AG09319 (cell line): ENCODE measurements at regions not wholly inside any gene's neighbourhood (a gene's known extent, or its start where the extent isn't known, plus 50 kb on each side); places are given as distances from the start of the nearest gene placed in this dataset.
"Not testable (repeated sequence)": the region's sequence is repeated elsewhere in the genome, so short reads cannot be mapped to it uniquely, and the experiment has no call there.

Experiments used
- DNase-seq: peaks from one replicate; pipeline ENCODE4 v3.0.0-alpha.2; 2010; ENCODE audit warnings: low read depth; ENCODE audit errors: extremely low read depth
- TF ChIP-seq, protein P1 (sequence below): IDR thresholded peaks from 2 replicates; pipeline ENCODE4 v1.5.1; 2011; ENCODE audit warnings: low read depth, mild to moderate bottlenecking, inconsistent platforms, low read length, moderate library complexity

- DNase-seq, result no peak
- TF ChIP-seq, protein P1, sequence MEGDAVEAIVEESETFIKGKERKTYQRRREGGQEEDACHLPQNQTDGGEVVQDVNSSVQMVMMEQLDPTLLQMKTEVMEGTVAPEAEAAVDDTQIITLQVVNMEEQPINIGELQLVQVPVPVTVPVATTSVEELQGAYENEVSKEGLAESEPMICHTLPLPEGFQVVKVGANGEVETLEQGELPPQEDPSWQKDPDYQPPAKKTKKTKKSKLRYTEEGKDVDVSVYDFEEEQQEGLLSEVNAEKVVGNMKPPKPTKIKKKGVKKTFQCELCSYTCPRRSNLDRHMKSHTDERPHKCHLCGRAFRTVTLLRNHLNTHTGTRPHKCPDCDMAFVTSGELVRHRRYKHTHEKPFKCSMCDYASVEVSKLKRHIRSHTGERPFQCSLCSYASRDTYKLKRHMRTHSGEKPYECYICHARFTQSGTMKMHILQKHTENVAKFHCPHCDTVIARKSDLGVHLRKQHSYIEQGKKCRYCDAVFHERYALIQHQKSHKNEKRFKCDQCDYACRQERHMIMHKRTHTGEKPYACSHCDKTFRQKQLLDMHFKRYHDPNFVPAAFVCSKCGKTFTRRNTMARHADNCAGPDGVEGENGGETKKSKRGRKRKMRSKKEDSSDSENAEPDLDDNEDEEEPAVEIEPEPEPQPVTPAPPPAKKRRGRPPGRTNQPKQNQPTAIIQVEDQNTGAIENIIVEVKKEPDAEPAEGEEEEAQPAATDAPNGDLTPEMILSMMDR, result no peak
These were observed 161.0 kb upstream of the EOLA2 start for GRCh38 chrX:150099316-150099715.

GRCh38 chrX:150100261-150100660, 162.0 kb upstream of the EOLA2 start:
- TF ChIP-seq, protein P1, result no peak
- no peak for DNase-seq

- no peak for DNase-seq
- TF ChIP-seq, protein P1, result no peak
These were observed 180.2 kb upstream of the EOLA2 start for GRCh38 chrX:150118476-150118875.

DNA sequence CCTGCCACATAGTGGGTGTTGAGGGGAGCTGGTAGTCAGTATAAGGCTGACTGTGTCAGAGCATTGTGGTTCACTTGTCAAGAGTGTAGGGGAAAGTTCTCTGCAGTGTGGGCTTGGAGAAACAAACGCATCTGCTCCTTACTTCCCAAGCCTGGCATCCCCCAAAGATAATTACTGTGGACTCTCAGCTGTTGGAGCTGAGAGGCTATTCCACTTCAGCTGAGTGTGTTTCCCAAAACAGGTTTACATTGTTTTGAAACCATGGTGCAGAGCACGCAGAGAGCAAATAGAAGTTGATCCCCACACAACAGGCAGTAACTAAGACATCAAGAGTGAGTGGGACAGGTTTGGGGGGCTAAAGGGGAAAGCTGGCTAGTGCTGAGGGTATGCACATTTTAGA, 181.0 kb upstream of the EOLA2 start:
- DNase-seq, result no peak
- TF ChIP-seq, protein P1, result no peak

DNA sequence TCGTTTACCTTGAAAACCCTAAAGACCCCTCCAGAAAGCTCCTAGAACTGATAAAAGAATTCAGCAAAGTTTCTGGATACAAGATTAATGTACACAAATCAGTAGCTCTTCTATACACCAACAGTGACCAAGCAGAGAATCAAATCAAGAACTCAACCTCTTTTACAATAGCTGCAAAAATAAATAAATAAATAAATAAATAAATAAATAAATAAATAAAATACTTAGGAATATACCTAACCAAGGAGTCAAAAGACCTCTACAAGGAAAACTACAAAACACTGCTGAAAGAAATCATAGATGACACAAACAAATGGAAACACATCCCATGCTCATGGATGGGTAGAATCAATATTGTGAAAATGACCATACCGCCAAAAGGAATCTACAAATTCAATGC, 186.8 kb upstream of the EOLA2 start:
- not testable (repeated sequence) for DNase-seq

GRCh38 chrX:150127216-150127615, 188.9 kb upstream of the EOLA2 start:
- TF ChIP-seq, protein P1, result no peak
- no peak for DNase-seq

DNA sequence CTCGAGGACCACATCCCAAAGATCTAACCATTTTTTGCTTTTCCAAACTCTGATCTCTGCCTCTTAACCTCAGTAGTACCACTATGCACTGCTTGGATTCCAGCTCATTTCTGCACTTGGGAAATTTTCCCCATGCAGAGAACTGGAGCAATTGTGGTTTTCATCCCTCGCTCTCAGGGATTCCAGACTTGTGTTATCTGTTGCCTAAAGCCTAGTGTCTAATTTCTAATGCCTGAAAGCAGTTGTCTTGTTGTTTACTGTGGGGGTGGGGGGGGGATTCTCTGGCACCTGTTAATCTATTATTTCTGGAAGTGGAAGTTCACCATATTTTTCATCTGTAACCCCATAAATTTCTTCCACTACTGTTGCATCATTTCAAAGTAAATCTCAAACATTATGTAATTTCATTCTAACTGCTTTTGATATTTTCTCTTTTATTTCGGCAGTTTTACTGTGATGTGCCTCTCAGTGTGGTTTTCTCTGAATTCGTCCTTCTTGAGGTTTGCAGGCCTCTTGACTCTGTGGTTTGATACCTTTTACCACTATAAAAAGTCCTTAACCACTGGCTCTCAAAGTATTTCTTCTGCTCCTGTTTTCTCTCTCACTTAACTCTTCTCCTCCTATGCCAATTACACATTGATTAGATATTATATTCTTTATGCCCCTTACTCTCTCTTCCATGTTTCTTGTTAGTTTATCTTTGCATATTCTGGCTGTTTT, 205.6 kb upstream of the EOLA2 start:
- TF ChIP-seq, protein P1, result no peak
- no peak for DNase-seq

DNA sequence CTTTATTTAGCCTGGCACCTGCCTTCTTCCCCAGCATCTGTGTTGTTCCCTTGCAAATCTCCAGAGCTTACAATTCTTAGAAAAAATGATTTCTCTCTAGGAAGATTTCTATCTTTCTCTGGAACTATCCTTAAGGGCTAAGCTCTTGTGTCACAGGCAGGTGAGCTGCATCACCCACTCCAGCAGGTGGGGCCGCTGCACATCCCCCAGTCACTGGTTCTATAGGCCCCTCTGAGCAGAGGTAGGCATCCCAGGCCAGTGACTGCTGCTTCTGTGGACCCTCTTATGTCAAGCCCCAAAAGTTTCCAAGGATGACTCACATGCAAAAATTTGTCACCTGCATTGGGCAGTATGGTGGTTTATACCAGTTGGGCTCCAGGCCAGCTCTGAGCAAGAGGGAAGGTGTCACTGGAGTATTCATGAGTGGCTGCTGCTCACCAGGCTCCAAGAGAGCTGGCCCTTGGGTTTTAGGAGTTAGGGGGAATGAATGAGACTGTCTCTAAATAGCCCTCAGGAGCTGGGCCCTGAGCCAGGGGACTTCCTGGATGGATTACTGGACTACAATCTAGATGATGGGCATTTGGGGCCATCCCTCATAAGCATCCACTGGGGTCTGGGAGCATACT, 208.1 kb upstream of the EOLA2 start:
- TF ChIP-seq, protein P1, result no peak
- DNase-seq, result no peak
